ENCODE measurements at regions not wholly inside any gene's neighbourhood (a gene's known extent, or its start where the extent isn't known, plus 50 kb on each side); places are given as distances from the start of the nearest gene placed in this dataset.

DNA sequence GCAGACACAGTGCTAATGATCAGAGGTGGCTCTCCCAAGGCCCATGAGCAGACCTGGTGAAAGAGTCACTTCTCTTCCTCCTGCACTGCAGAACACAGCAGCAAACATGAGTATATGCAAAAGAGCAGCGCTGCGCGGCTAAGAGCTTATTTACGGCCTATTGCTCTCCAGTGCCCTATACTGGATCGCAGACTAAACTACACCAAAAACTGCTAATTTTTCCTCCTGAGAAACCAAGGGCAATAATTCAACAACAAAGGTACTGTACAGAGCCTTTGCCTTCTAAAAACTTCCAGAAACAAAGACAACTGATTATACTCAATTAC is 702.5 kb downstream of the ARAP2 start:
- no peak for TF ChIP-seq GATA3 (IDR thresholded peaks at IDR 0.05; ENCODE audit: low read depth, low read length)
- TF ChIP-seq GATA2 (IDR thresholded peaks at IDR 0.05; ENCODE audit: low read depth, low read length) = no peak

All from SH-SY5Y (cell line).